HL-60 (cell line): ENCODE measurements at regions not wholly inside any gene's neighbourhood (a gene's known extent, or its start where the extent isn't known, plus 50 kb on each side); places are given as distances from the start of the nearest gene placed in this dataset.

Experiments used
- DNase-seq, 2 experiments: peaks; one replicate each; pipeline ENCODE4 v3.0.0-alpha.2; 2010 to 2020; ENCODE audit warnings: low read depth in 1 of 2, low spot score in 1 of 2
- H3K27ac ChIP-seq: fragments of 250-450 bp; sonication (Bioruptor Pico); replicated peaks from 2 replicates; pipeline ENCODE4 v1.5.1; 2020; ENCODE audit warnings: mild to moderate bottlenecking, moderate library complexity
- H3K27me3 ChIP-seq: fragments of 250-450 bp; sonication (Bioruptor Pico); 2 replicates; pipeline ENCODE4 v1.5.1; 2021; ENCODE audit warnings: mild to moderate bottlenecking, moderate library complexity; ENCODE audit not compliant: insufficient read depth, poor library complexity, severe bottlenecking
- H3K4me3 ChIP-seq: replicated peaks from 2 replicates; pipeline ENCODE4 v1.5.1; 2011; ENCODE audit warnings: mild to moderate bottlenecking, control low read depth, low read length; ENCODE audit not compliant: insufficient read depth
- CTCF ChIP-seq: IDR thresholded peaks from one replicate; pipeline ENCODE4 v1.5.1; 2011; ENCODE audit warnings: low read length, control low read depth, inconsistent platforms; ENCODE audit not compliant: insufficient read depth
- GABPA ChIP-seq: IDR thresholded peaks from 2 replicates; pipeline ENCODE4 v1.6.1; 2012; ENCODE audit warnings: low read depth
- POLR2AphosphoS5 ChIP-seq: IDR thresholded peaks from 2 replicates; pipeline ENCODE4 v1.6.1; 2012; ENCODE audit warnings: low read depth
- REST ChIP-seq: IDR thresholded peaks from 2 replicates; pipeline ENCODE4 v1.6.1; 2012; ENCODE audit warnings: low read depth; ENCODE audit not compliant: insufficient replicate concordance
- SPI1 ChIP-seq: IDR thresholded peaks from 2 replicates; pipeline ENCODE4 v1.6.1; 2012; ENCODE audit warnings: low read depth, mild to moderate bottlenecking, borderline replicate concordance

GRCh38 chr3:135549928-135550494 lies 415.5 kb upstream of the PPP2R3A start:
- H3K27ac ChIP-seq = no peak overlapping the region
- H3K4me3 ChIP-seq = no peak overlapping the region

GRCh38 chr3:135556174-135556573 lies 409.4 kb upstream of the PPP2R3A start:
- no peak for DNase-seq
- H3K4me3 ChIP-seq = no peak overlapping the region
- no peak overlapping the region for H3K27ac ChIP-seq
- H3K27me3 ChIP-seq = no peaks in the 10 kb centered on the region
- TF ChIP-seq SPI1 (no peak), CTCF (no peak), REST (no peak), GABPA (no peak), POLR2AphosphoS5 (no peak)

More at GRCh38 chr3:135549928-135550494, 415.5 kb upstream of the PPP2R3A start:
- H3K27me3 ChIP-seq = no peaks in the 10 kb centered on the region
- TF ChIP-seq GABPA (no peak), POLR2AphosphoS5 (no peak), REST (no peak), SPI1 (no peak), CTCF (no peak)
- no peak for DNase-seq

GRCh38 chr3:135558150-135558783 lies 407.3 kb upstream of the PPP2R3A start:
- H3K4me3 ChIP-seq = no peak overlapping the region
- H3K27ac ChIP-seq = no peak overlapping the region
- TF ChIP-seq CTCF (no peak), REST (no peak), SPI1 (no peak), GABPA (no peak), POLR2AphosphoS5 (no peak)
- no peak for DNase-seq
- H3K27me3 ChIP-seq = no peaks in the 10 kb centered on the region
